IMR-90 (cell line): ENCODE measurements at regions not wholly inside any gene's neighbourhood (a gene's known extent, or its start where the extent isn't known, plus 50 kb on each side); places are given as distances from the start of the nearest gene placed in this dataset.

ENCODE experiments used
- ATAC-seq: fragments of 200-7000 bp; cut with Tn5 transposase; 2 replicates; pipeline ENCODE4 v1.9.1; 2020; ENCODE audit warnings: low read depth, mild to moderate bottlenecking, moderate library complexity
- BruUV-seq: library from RNA; stranded (reverse); fragments of 400-500 nt; replicated peaks from 2 replicates; lab custom pipeline; 2021; lab: Mats Ljungman, UMichigan
- CTCF ChIA-PET: fragments of 300-600 bp; formaldehyde crosslinking; extraction: SDS; loops from one replicate; lab custom pipeline; 2021; ENCODE audit warnings: antibody characterized with exemption; lab: Yijun Ruan, JAX
- POLR2A ChIA-PET: fragments of 300-600 bp; sonication (Branson Sonifier 250); formaldehyde crosslinking; loops from one replicate; lab custom pipeline; 2022; ENCODE audit warnings: antibody characterized with exemption; ENCODE audit not compliant: unreplicated experiment; lab: Charles Lee
- DNase-seq: peaks from one replicate; pipeline ENCODE4 v3.0.0; 2013
- H2AFZ ChIP-seq: replicated peaks from 2 replicates; pipeline ENCODE3; 2013; ENCODE audit warnings: low read length, mild to moderate bottlenecking; ENCODE audit not compliant: poor library complexity
- H2AK5ac ChIP-seq: 2 replicates; pipeline ENCODE4 v1.6.1; 2013; ENCODE audit warnings: low read depth, low read length, inconsistent platforms
- H2AK9ac ChIP-seq: replicated peaks from 2 replicates; pipeline ENCODE3; 2013; ENCODE audit warnings: mild to moderate bottlenecking, low read depth, low read length, moderate library complexity; ENCODE audit not compliant: poor library complexity
- H2BK120ac ChIP-seq: 2 replicates; pipeline ENCODE4 v1.6.1; 2013; ENCODE audit warnings: low read depth, low read length, inconsistent platforms
- H2BK15ac ChIP-seq: 3 replicates; pipeline ENCODE4 v1.6.1; 2013; ENCODE audit warnings: low read depth, low read length, inconsistent platforms
- H2BK20ac ChIP-seq: 2 replicates; pipeline ENCODE4 v1.6.1; 2013; ENCODE audit warnings: low read depth, mild to moderate bottlenecking, inconsistent platforms, low read length, moderate library complexity
- H2BK5ac ChIP-seq: 2 replicates; pipeline ENCODE4 v1.6.1; 2013; ENCODE audit warnings: mild to moderate bottlenecking, low read depth, low read length, inconsistent platforms; ENCODE audit not compliant: poor library complexity, severe bottlenecking
- H3K14ac ChIP-seq: replicated peaks from 2 replicates; pipeline ENCODE4 v1.6.1; 2013; ENCODE audit warnings: low read depth, low read length, inconsistent platforms
- H3K18ac ChIP-seq: 2 replicates; pipeline ENCODE4 v1.6.1; 2013; ENCODE audit warnings: low read depth, low read length, control low read depth
- H3K23ac ChIP-seq: 2 replicates; pipeline ENCODE4 v1.6.1; 2013; ENCODE audit warnings: low read depth, low read length, inconsistent platforms
- H3K27ac ChIP-seq: 2 replicates; pipeline ENCODE4 v1.5.1; 2013; ENCODE audit warnings: mild to moderate bottlenecking, control low read depth, low read length; ENCODE audit not compliant: insufficient read depth
- H3K27me3 ChIP-seq: 2 replicates; pipeline ENCODE4 v1.6.1; 2013; ENCODE audit warnings: low read length; ENCODE audit not compliant: control insufficient read depth, insufficient read depth
- H3K36me3 ChIP-seq: 2 replicates; pipeline ENCODE4 v1.6.1; 2013; ENCODE audit warnings: low read length, mixed read lengths; ENCODE audit not compliant: control insufficient read depth, insufficient read depth
- H3K4ac ChIP-seq: 2 replicates; pipeline ENCODE4 v1.6.1; 2013; ENCODE audit warnings: low read depth, low read length, inconsistent platforms
- H3K4me1 ChIP-seq: 2 replicates; pipeline ENCODE4 v1.6.1; 2013; ENCODE audit warnings: low read length, mixed read lengths; ENCODE audit not compliant: control insufficient read depth, insufficient read depth
- H3K4me2 ChIP-seq: 2 replicates; pipeline ENCODE4 v1.6.1; 2013; ENCODE audit warnings: low read depth, mild to moderate bottlenecking, control low read depth, low read length, moderate library complexity
- H3K4me3 ChIP-seq: 2 replicates; pipeline ENCODE4 v1.5.1; 2013; ENCODE audit warnings: low read depth, mild to moderate bottlenecking, control low read depth, low read length, moderate library complexity; ENCODE audit not compliant: insufficient read depth
- H3K56ac ChIP-seq: 2 replicates; pipeline ENCODE4 v1.6.1; 2013; ENCODE audit warnings: low read length, inconsistent platforms; ENCODE audit not compliant: insufficient read depth; ENCODE audit errors: extremely low read depth
- H3K79me1 ChIP-seq, 2 experiments: 2 replicates each; pipeline ENCODE4 v1.6.1; 2013; ENCODE audit warnings: low read length in 2 of 2, inconsistent platforms in 1 of 2, low read depth in 1 of 2
- H3K9ac ChIP-seq: 2 replicates; pipeline ENCODE4 v1.6.1; 2013; ENCODE audit warnings: low read depth, low read length, control low read depth
- H3K9me1 ChIP-seq: 2 replicates; pipeline ENCODE4 v1.6.1; 2013; ENCODE audit warnings: low read length, inconsistent platforms; ENCODE audit not compliant: insufficient read depth
- H3K9me3 ChIP-seq: 2 replicates; pipeline ENCODE4 v1.6.1; 2013; ENCODE audit warnings: low read length; ENCODE audit not compliant: control insufficient read depth, insufficient read depth
- H4K20me1 ChIP-seq: 2 replicates; pipeline ENCODE4 v1.6.1; 2013; ENCODE audit warnings: low read length, inconsistent platforms; ENCODE audit not compliant: insufficient read depth
- H4K5ac ChIP-seq: 2 replicates; pipeline ENCODE4 v1.6.1; 2013; ENCODE audit warnings: mild to moderate bottlenecking, low read depth, low read length, control low read depth
- H4K8ac ChIP-seq, 2 experiments: 2 replicates each; pipeline ENCODE4 v1.6.1; 2013; ENCODE audit warnings: low read depth in 2 of 2, low read length in 2 of 2, control low read depth in 1 of 2, inconsistent platforms in 1 of 2
- H4K91ac ChIP-seq: 2 replicates; pipeline ENCODE4 v1.6.1; 2013; ENCODE audit warnings: low read depth, low read length, inconsistent platforms; ENCODE audit not compliant: insufficient read depth
- CHD1 ChIP-seq: IDR thresholded peaks from 2 replicates; pipeline ENCODE4 v1.6.1; 2012; ENCODE audit warnings: low read depth, low read length, improper control_type of control experiment
- CTCF ChIP-seq: conservative IDR thresholded peaks from 2 replicates; pipeline ENCODE4 v1.5.1; 2012; ENCODE audit warnings: mild to moderate bottlenecking, low read depth, low read length, improper control_type of control experiment
- FOS ChIP-seq: fragments of 150-350 bp; IDR thresholded peaks from 2 replicates; pipeline ENCODE4 v1.6.1; 2016; ENCODE audit warnings: low read depth, low read length
- MAFK ChIP-seq: IDR thresholded peaks from 2 replicates; pipeline ENCODE4 v1.6.1; 2012; ENCODE audit warnings: low read depth, low read length, improper control_type of control experiment
- MAZ ChIP-seq: IDR thresholded peaks from 2 replicates; pipeline ENCODE4 v1.6.1; 2012; ENCODE audit warnings: low read depth, mild to moderate bottlenecking, low read length, improper control_type of control experiment, moderate library complexity, borderline replicate concordance
- MXI1 ChIP-seq: IDR thresholded peaks from 2 replicates; pipeline ENCODE4 v1.6.1; 2012; ENCODE audit warnings: low read depth, mild to moderate bottlenecking, low read length, moderate library complexity, borderline replicate concordance
- POLR2A ChIP-seq: IDR thresholded peaks from 2 replicates; pipeline ENCODE4 v1.6.1; 2012; ENCODE audit warnings: mild to moderate bottlenecking, low read depth, low read length
- RCOR1 ChIP-seq: IDR thresholded peaks from 2 replicates; pipeline ENCODE4 v1.6.1; 2012; ENCODE audit warnings: mild to moderate bottlenecking, low read length, improper control_type of control experiment; ENCODE audit not compliant: insufficient replicate concordance
- RFX5 ChIP-seq: IDR thresholded peaks from 2 replicates; pipeline ENCODE4 v1.8.0; 2012; ENCODE audit warnings: low read depth, mild to moderate bottlenecking, low read length, moderate library complexity
- WGBS, 2 experiments: methylation state at CpG; one replicate each; pipeline versions ENCODE4 v1.1.5 to v1.1.7; 2013; ENCODE audit warnings: missing lambda C conversion rate in 2 of 2; ENCODE audit not compliant: insufficient read length in 1 of 2; ENCODE audit errors: extremely low coverage in 2 of 2; 5-methylcytosine and 5-hydroxymethylcytosine counted together
- dilution Hi-C: fragments of 300-500 bp; cut with HindIII; formaldehyde crosslinking; loops from one replicate; pipeline ENCODE4 v1.14.3; 2018; ENCODE audit warnings: low sequenced_read_pairs; ENCODE audit not compliant: unreplicated experiment
- in situ Hi-C: fragments of 300-500 bp; cut with MboI; formaldehyde crosslinking; loops from 3 replicates; pipeline ENCODE4 v1.14.3; 2019; ENCODE audit warnings: low sequenced_read_pairs, inconsistent platforms, mixed read lengths
- intact Hi-C: fragments of 100-400 bp; cut with micrococcal nuclease; formaldehyde crosslinking; loops from 2 replicates; pipeline ENCODE4 v1.10.0; 2022

DNA sequence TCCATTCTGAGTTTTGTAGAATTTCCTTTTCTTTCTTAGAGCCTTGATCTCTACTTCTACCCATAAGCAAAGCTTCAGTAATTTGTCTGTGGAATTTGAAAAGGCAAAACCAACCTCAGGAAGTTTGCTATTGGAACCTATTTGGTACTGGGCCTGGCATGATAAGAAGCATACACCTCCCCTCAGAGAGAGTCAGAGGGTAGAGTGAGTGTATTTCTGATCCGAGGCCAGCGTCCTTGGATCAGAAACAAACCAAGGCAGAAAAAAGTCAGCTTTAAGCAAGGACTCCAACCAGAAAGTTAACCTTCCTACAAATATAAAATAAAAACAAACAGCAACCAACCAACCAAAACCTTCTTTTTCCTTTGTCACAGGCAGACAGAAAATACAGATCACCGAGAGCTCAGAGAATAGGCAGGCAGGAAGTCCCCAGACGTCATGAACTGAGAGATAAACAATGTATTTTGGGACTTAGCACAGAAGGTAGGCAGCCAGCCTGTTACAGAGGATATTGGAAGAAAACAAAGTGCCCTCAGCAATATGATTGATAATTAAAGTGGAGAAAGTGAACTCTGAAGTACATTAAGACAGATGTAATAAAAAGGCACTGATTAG is 141.5 kb downstream of the NEDD1 start:
- ChIA-PET CTCF (no interaction called here), POLR2A (no interaction called here)
- no peak overlapping the region for H4K5ac ChIP-seq
- no peak overlapping the region for H3K27ac ChIP-seq
- H2BK15ac ChIP-seq: no peak overlapping the region
- no peak overlapping the region for H2AK5ac ChIP-seq
- no peak overlapping the region for H4K91ac ChIP-seq
- H3K9ac ChIP-seq: no peak overlapping the region
- no peak overlapping the region for H3K4me3 ChIP-seq
- dilution Hi-C loops (no loop called here), intact Hi-C loops (no loop called here), in situ Hi-C loops (no loop called here)
- no peak overlapping the region for H2BK5ac ChIP-seq
- no CpG with 5 or more reads among the region's 4 CpGs for WGBS, 2 experiments
- BruUV-seq: no TSS peak
- H3K27me3 ChIP-seq: no peaks in the 10 kb centered on the region
- no peak overlapping the region for H3K18ac ChIP-seq
- no peak overlapping the region for H3K23ac ChIP-seq
- TF ChIP-seq CTCF (no peak), RCOR1 (no peak), FOS (no peak), MXI1 (no peak), RFX5 (no peak), MAZ (no peak), POLR2A (no peak), MAFK (no peak), CHD1 (no peak)
- no peak overlapping the region for H2AFZ ChIP-seq
- H3K4me1 ChIP-seq: no peaks in the 10 kb centered on the region
- H3K4ac ChIP-seq: no peak overlapping the region
- H3K79me1 ChIP-seq: no peaks in the 10 kb centered on the region
- ATAC-seq (no peak), DNase-seq (no peak)
- no peaks in the 10 kb centered on the region for H4K20me1 ChIP-seq
- no peaks in the 10 kb centered on the region for H3K9me3 ChIP-seq
- no peak overlapping the region for H2AK9ac ChIP-seq
- H3K4me2 ChIP-seq: no peak overlapping the region
- H3K9me1 ChIP-seq: no peaks in the 10 kb centered on the region
- no peak overlapping the region for H2BK20ac ChIP-seq
- H3K14ac ChIP-seq: no peak overlapping the region
- no peaks in the 10 kb centered on the region for H3K36me3 ChIP-seq
- H3K56ac ChIP-seq: no peak overlapping the region
- H4K8ac ChIP-seq: no peak overlapping the region
- H2BK120ac ChIP-seq: no peak overlapping the region
